Left colon (tissue), 2 donors: ENCODE measurements at regions not wholly inside any gene's neighbourhood (a gene's known extent, or its start where the extent isn't known, plus 50 kb on each side); places are given as distances from the start of the nearest gene placed in this dataset.
"Not testable (repeated sequence)": the region's sequence is repeated elsewhere in the genome, so short reads cannot be mapped to it uniquely, and the experiment has no call there.

ENCODE experiments used
- ATAC-seq: fragments of 200-7000 bp; cut with Tn5 transposase; one replicate; pipeline ENCODE4 v1.9.1; 2020; ENCODE audit warnings: mild to moderate bottlenecking, moderate library complexity
- DNase-seq, 2 donors: peaks; one replicate each; pipeline ENCODE4 v3.0.0-alpha.2; 2020
- intact Hi-C, 2 donors: fragments of 100-400 bp; cut with DNase I in 1 of 2; cut with micrococcal nuclease in 1 of 2; formaldehyde crosslinking; loops; one replicate each; pipeline versions ENCODE4 v1.11.2 to v1.14.0; 2022; cut with DNase I, micrococcal nuclease
- donor health status: DM: no; HTN: no; CAD: no.
- donor health status: DM: yes; HTN: yes; CAD: no.

GRCh38 chr13:83197316-83197715, 685.0 kb downstream of the SLITRK1 start:
- intact Hi-C loops, result no loop called here
- DNase-seq, result no peak
- ATAC-seq, result no peak

GRCh38 chr13:83190020-83190419, 692.3 kb downstream of the SLITRK1 start:
- DNase-seq (no peak), ATAC-seq (no peak)
- intact Hi-C loops, result no loop called here

GRCh38 chr13:83184819-83185218, 697.5 kb downstream of the SLITRK1 start:
- ATAC-seq, result no peak
- intact Hi-C loops, result no loop called here
- DNase-seq, result no peak

GRCh38 chr13:83184150-83184475, 698.2 kb downstream of the SLITRK1 start:
- intact Hi-C loops, result no loop called here
- no peak for DNase-seq
- no peak for ATAC-seq

DNA sequence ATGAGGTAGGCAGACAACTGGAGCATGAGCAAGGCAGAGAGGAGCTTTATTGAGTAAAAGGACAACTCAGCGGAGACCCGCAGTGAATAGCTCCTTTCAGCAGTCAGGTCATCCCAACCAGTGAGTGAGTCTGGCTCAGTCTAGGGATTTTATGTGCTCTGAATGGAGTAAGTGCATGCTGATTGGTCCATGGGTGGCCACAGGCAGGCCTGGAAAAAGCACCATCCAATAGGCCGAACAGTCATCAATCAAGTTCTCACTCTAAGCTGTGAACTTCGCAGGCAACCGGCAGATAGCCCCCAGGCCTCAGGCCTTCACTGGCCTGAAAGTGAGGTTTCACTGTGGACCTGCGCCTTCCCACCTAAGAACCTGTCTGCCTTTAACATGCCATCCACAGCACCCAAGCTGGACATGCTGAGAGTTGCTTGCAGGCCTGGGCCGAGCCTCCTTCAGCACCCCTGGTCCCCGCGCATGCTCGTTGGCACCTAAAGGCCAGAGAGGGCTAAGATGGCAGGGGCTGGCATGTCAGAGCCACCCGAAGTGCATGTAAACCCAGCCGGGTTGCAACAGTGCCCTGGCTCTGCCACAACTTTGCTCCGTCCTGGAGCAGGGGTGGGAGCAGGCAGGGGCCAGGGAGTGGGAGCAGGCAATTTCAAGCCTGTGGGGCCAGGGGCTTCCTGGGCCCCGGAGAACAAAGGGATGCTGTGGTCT, 698.7 kb downstream of the SLITRK1 start:
- ATAC-seq (no peak), DNase-seq (no peak)
- intact Hi-C loops, result no loop called here

GRCh38 chr13:83182845-83183244, 699.4 kb downstream of the SLITRK1 start:
- ATAC-seq (no peak), DNase-seq (no peak)
- intact Hi-C loops, result no loop called here

- intact Hi-C loops, result no loop called here
- ATAC-seq (no peak), DNase-seq (no peak)
These were observed 704.3 kb downstream of the SLITRK1 start for GRCh38 chr13:83178008-83178407.

- no peak for ATAC-seq
- intact Hi-C loops, result no loop called here
These were observed 713.7 kb downstream of the SLITRK1 start for GRCh38 chr13:83168590-83168989.

GRCh38 chr13:83167203-83167602, 715.1 kb downstream of the SLITRK1 start:
- ATAC-seq (no peak), DNase-seq (no peak)
- intact Hi-C loops, result no loop called here

More at GRCh38 chr13:83168590-83168989, 713.7 kb downstream of the SLITRK1 start:
- DNase-seq, result no peak

GRCh38 chr13:83166550-83166949, 715.7 kb downstream of the SLITRK1 start:
- intact Hi-C loops, result no loop called here
- ATAC-seq (no peak), DNase-seq (no peak)

DNA sequence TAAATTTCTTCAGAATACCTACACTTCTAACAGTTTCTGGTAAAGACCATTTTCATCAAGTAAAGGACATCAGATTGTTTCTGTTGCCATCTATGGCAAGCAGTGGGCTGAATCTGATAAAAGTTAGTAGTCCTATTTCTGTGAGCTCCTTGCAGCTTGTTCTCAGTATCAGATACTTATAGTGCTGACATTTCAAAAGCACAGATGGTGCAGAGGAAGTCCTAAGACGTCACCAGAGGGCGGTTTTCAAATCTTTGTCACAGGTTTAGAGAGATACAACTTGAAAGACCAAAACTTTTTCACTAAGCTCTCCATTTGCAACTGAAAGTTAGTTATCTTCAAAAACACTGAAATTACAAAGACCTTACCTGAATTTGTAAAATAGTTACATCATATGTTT, 719.8 kb downstream of the SLITRK1 start:
- ATAC-seq (no peak), DNase-seq (no peak)
- intact Hi-C loops, result no loop called here

- DNase-seq (no peak), ATAC-seq (no peak)
- intact Hi-C loops, result no loop called here
These were observed 728.4 kb downstream of the SLITRK1 start for GRCh38 chr13:83153848-83154247.

GRCh38 chr13:83151308-83151660, 731.0 kb downstream of the SLITRK1 start:
- intact Hi-C loops, result no loop called here
- DNase-seq (no peak), ATAC-seq (no peak)

DNA sequence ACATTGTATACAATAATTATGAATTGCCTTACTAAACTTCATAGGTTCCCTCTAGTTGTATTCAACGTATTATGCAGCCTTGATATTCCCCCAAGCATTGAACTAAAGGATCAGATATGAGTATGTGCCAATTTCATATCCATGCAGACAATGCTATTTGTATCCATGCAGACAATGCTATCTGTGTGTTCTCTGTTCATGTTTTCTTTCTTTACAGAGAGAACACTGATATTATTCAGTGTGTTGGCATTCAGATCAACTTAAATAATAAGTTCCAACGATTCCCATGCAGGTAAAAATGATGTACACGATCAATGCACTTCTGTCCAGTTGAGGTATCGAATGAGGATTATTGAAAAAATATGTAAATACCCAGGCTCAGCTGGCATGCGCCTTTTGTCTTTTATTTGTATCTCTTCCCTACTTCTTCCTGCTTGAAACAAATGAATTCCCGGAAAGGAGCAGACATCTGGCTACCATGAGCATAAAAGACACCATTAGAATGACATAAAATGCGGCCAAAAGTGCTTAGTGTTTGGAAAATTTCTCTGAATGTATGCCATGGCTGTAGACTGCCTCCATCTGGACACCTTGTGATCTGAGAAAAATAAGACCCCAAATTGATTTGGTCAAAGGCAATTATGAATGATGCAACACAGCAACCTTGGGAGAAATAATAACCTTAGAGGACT, 731.5 kb downstream of the SLITRK1 start:
- ATAC-seq, result no peak
- DNase-seq, result no peak
- intact Hi-C loops, result no loop called here

DNA sequence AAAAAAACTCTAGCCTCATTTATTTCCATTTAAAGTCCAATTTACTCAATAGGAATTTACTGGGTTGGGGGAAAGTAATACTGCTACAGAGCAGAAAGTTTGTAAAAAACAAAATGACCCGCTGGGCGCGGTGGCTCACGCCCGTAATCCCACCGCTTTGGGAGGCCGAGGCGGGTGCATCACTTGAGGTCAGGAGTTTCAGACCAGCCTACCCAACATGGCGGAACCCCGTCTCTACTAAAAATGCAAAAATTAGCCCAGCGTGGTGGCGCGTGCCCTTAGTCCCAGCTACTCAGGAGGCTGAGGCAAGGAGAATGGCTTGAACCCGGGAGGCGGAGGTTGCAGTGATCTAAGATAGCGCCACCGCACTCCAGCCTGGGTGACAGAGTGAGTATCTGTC, 745.6 kb downstream of the SLITRK1 start:
- intact Hi-C loops, result no loop called here
- DNase-seq (no peak), ATAC-seq (no peak)

DNA sequence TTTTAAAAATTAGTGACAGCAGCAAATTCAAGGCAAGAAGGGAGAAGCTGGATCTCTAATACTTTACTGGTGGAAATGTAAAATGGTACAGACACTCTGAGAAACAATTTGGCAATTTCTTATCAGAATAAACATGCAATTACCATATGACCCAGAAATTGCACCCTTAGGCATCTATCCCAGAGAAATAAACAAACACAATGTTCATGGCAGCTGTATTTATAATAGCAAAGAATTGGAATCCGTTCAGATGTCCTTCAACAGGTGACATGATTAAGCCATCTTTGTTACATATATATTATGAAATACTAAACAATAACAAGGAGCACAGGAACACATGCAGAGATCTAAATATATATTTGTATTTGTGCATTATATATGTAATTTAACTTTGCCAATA, 756.5 kb downstream of the SLITRK1 start:
- DNase-seq (no peak), ATAC-seq (no peak)
- intact Hi-C loops, result no loop called here

DNA sequence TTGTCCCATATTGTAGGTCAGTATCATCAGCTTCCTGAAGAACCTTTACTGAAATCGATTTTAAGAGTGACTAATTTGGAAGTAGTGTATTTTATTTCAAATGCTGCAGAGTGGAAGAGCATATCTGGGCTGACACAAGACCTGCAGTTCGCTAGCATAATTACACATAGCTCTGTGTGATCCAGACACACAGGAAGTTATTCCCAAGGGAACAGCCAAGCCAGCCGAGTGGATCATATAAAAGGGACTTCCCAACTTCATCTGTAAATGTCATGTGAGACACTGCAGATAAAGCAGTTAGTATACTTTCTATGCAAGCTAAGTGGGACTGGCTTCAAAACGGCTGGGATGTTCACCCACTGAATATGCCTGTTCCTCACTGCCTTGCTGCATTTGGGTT, 760.4 kb downstream of the SLITRK1 start:
- ATAC-seq (no peak), DNase-seq (no peak)
- intact Hi-C loops, result no loop called here

GRCh38 chr13:83117046-83117445, 765.2 kb downstream of the SLITRK1 start:
- intact Hi-C loops, result no loop called here

DNA sequence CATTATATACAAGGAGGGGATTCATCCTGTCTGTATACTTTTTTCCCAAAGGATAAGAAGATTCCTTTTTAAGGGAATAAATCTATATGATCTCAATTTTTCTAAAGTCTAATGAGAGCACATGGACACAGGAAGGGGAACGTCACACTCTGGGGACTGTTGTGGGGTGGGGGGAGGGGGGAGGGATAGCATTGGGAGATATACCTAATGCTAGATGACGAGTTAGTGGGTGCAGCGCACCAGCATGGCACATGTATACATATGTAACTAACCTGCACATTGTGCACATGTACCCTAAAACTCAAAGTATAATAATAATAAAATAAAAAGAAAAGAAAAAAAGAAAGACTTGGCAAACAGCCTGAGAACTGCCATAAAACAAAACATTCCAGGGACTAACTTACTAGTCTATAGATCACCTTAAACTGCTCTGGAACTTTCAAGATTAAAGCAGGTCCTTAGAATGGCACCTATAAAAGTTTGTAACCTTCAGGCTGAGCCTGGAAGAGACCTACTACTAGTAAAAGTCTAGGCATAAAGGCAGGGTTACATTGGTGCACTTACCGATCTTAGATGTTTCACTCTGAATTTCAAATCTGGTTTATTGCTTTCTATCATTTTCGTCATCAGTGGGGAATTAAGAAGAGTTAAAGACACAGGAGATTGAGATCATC, 780.6 kb downstream of the SLITRK1 start:
- ATAC-seq, DNase-seq, intact Hi-C loops: not testable (repeated sequence)

More at GRCh38 chr13:83117046-83117445, 765.2 kb downstream of the SLITRK1 start:
- no peak for DNase-seq
- ATAC-seq, result no peak

GRCh38 chr13:83100237-83100636, 782.0 kb downstream of the SLITRK1 start:
- ATAC-seq, result no peak
- intact Hi-C loops, result no loop called here
- no peak for DNase-seq
